Upper lobe of left lung (tissue), 6 donors: ENCODE measurements at regions not wholly inside any gene's neighbourhood (a gene's known extent, or its start where the extent isn't known, plus 50 kb on each side); places are given as distances from the start of the nearest gene placed in this dataset.

Experiments used
- ATAC-seq, 2 donors: fragments of 200-7000 bp; cut with Tn5 transposase; one replicate each; pipeline ENCODE4 v1.9.1; 2022; ENCODE audit warnings: mild to moderate bottlenecking in 2 of 2, moderate library complexity in 2 of 2; ENCODE audit not compliant: low FRiP score in 2 of 2
- DNase-seq, 2 donors: peaks; one replicate each; pipeline ENCODE4 v3.0.0-alpha.2; 2019 to 2020
- H3K27ac ChIP-seq, 4 donors: fragments of 200-600 bp; sonication (generic); one replicate each; pipeline ENCODE4 v1.5.1; 2016 to 2019
- H3K27me3 ChIP-seq, 4 donors: fragments of 200-600 bp; sonication (generic); one replicate each; pipeline ENCODE4 v1.5.1; 2017 to 2019
- H3K36me3 ChIP-seq, 4 donors: fragments of 200-600 bp; sonication (generic); one replicate each; pipeline ENCODE4 v1.5.1; 2016 to 2019
- H3K4me1 ChIP-seq, 4 donors: fragments of 200-600 bp; sonication (generic); one replicate each; pipeline ENCODE4 v1.5.1; 2018 to 2019
- H3K4me3 ChIP-seq, 4 donors: fragments of 200-600 bp; sonication (generic); one replicate each; pipeline ENCODE4 v1.5.1; 2017 to 2019; ENCODE audit warnings: mild to moderate bottlenecking in 2 of 4, moderate library complexity in 1 of 4
- H3K9me3 ChIP-seq, 4 donors: fragments of 200-600 bp; sonication (generic); one replicate each; pipeline ENCODE4 v1.5.1; 2018 to 2019
- EP300 ChIP-seq, 4 donors: sonication (generic); formaldehyde crosslinking; IDR thresholded peaks; one replicate each; pipeline ENCODE4 v1.5.1; 2017; ENCODE audit warnings: antibody characterized with exemption in 4 of 4, control low read depth in 2 of 4
- POLR2A ChIP-seq, 4 donors: fragments of 450-650 bp; IDR thresholded peaks; one replicate each; pipeline ENCODE4 v1.5.1; 2016 to 2017; ENCODE audit warnings: antibody characterized with exemption in 4 of 4, mild to moderate bottlenecking in 2 of 4
- POLR2AphosphoS5 ChIP-seq, 2 donors: sonication (generic); formaldehyde crosslinking; IDR thresholded peaks; one replicate each; pipeline ENCODE4 v1.5.1; 2017; ENCODE audit warnings: antibody characterized with exemption in 2 of 2
- WGBS, 2 donors: methylation state at CpG; one replicate each; pipeline ENCODE4 v1.1.5; 2017 to 2018; 5-methylcytosine and 5-hydroxymethylcytosine counted together
- TF ChIP-seq, protein P1 (sequence below), 6 experiments: fragments of 450-650 bp in 4 of 6; fragments of 200-600 bp in 2 of 6; sonication (generic) in 2 of 6; IDR thresholded peaks; one replicate each; pipeline ENCODE4 v1.5.1; 2016 to 2019; ENCODE audit warnings: antibody characterized with exemption in 6 of 6
- donor health status: DM: no; HTN: no; CAD: no; lungs with moderate emphysema.
- donor health status: DM: no; HTN: yes; CAD: no; lungs with severe emphysema.

DNA sequence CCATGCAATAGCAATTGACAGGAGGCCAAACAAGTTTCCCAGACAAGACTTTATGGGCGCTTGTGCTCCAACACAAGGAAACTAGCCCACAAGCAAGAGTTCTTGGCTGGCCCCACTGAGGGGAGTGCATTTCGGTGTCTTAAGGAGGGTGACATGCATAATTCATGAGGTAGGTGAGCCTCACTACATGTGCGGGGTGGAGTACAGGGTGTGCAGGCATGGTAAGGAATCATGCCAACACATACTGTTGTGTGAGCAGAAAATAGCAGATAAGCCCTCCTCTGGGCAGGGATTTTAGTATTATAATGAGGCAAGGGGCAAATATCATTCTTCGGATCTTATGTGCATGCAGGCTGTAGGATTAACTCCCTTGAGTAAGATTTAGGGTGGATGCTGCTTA lies 78.7 kb upstream of the SLC1A4 start:
- WGBS, 2 donors = 87 to 97% methylated on average over 4 of the region's 4 CpGs
- DNase-seq = no peak
- Histone ChIP-seq H3K36me3 (no peaks in the 10 kb centered on the region), H3K27me3 (no peaks in the 10 kb centered on the region), H3K9me3 (no peaks in the 10 kb centered on the region), H3K4me1 (peaks cover under 1 to 3% (median 3%) of the 10 kb centered on the region in 4 donors), H3K27ac (no peak overlapping the region), H3K4me3 (no peak overlapping the region)
- ATAC-seq = no peak
- TF ChIP-seq EP300 (IDR thresholded peaks at IDR 0.05) (no peak), POLR2AphosphoS5 (IDR thresholded peaks at IDR 0.05) (no peak), POLR2A (IDR thresholded peaks at IDR 0.05) (no peak)
- TF ChIP-seq, protein P1, sequence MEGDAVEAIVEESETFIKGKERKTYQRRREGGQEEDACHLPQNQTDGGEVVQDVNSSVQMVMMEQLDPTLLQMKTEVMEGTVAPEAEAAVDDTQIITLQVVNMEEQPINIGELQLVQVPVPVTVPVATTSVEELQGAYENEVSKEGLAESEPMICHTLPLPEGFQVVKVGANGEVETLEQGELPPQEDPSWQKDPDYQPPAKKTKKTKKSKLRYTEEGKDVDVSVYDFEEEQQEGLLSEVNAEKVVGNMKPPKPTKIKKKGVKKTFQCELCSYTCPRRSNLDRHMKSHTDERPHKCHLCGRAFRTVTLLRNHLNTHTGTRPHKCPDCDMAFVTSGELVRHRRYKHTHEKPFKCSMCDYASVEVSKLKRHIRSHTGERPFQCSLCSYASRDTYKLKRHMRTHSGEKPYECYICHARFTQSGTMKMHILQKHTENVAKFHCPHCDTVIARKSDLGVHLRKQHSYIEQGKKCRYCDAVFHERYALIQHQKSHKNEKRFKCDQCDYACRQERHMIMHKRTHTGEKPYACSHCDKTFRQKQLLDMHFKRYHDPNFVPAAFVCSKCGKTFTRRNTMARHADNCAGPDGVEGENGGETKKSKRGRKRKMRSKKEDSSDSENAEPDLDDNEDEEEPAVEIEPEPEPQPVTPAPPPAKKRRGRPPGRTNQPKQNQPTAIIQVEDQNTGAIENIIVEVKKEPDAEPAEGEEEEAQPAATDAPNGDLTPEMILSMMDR (IDR thresholded peaks at IDR 0.05) = no peak

- Histone ChIP-seq H3K4me1 (no peaks in the 10 kb centered on the region), H3K36me3 (no peaks in the 10 kb centered on the region), H3K4me3 (no peak overlapping the region), H3K9me3 (no peaks in the 10 kb centered on the region), H3K27me3 (no peaks in the 10 kb centered on the region), H3K27ac (no peak overlapping the region)
- DNase-seq (no peak), ATAC-seq (no peak)
- WGBS, 2 donors = 41 to 65% methylated on average over 1 of the region's 1 CpG
- TF ChIP-seq EP300 (IDR thresholded peaks at IDR 0.05) (no peak), POLR2AphosphoS5 (IDR thresholded peaks at IDR 0.05) (no peak), POLR2A (IDR thresholded peaks at IDR 0.05) (no peak)
- TF ChIP-seq, protein P1 (IDR thresholded peaks at IDR 0.05) = no peak
These were observed 78.2 kb upstream of the SLC1A4 start for GRCh38 chr2:64910972-64911433.

- DNase-seq = no peak
- no peak overlapping the region for H3K4me3 ChIP-seq
- peaks cover 0 to 7% (median 0%) of the 10 kb centered on the region in 4 donors for H3K4me1 ChIP-seq
- no peak for ATAC-seq
- H3K36me3 ChIP-seq = no peaks in the 10 kb centered on the region
- WGBS, 2 donors = 48 to 60% methylated on average over 4 to 5 of the region's 5 CpGs
- no peak overlapping the region for H3K27ac ChIP-seq
- TF ChIP-seq POLR2A (IDR thresholded peaks at IDR 0.05) (no peak), EP300 (IDR thresholded peaks at IDR 0.05) (no peak), POLR2AphosphoS5 (IDR thresholded peaks at IDR 0.05) (no peak)
- TF ChIP-seq, protein P1 (IDR thresholded peaks at IDR 0.05) = no peak
- no peaks in the 10 kb centered on the region for H3K27me3 ChIP-seq
- no peaks in the 10 kb centered on the region for H3K9me3 ChIP-seq
These were observed 75.8 kb upstream of the SLC1A4 start for GRCh38 chr2:64913357-64913869.

GRCh38 chr2:64914247-64914646 lies 75.0 kb upstream of the SLC1A4 start:
- no peak for TF ChIP-seq EP300 (IDR thresholded peaks at IDR 0.05)
- no peak for TF ChIP-seq POLR2A (IDR thresholded peaks at IDR 0.05)
- no peak for TF ChIP-seq POLR2AphosphoS5 (IDR thresholded peaks at IDR 0.05)
- TF ChIP-seq, protein P1 (IDR thresholded peaks at IDR 0.05) = no peak
- WGBS, 2 donors = 78 to 90% methylated on average over 9 of the region's 9 CpGs
- Histone ChIP-seq H3K4me3 (no peak overlapping the region), H3K27ac (no peak overlapping the region), H3K27me3 (no peaks in the 10 kb centered on the region), H3K36me3 (no peaks in the 10 kb centered on the region), H3K4me1 (peaks cover 0 to 10% (median 0%) of the 10 kb centered on the region in 4 donors), H3K9me3 (no peaks in the 10 kb centered on the region)
- ATAC-seq (no peak), DNase-seq (no peak)
